ENCODE measurements at regions not wholly inside any gene's neighbourhood (a gene's known extent, or its start where the extent isn't known, plus 50 kb on each side); places are given as distances from the start of the nearest gene placed in this dataset.
"Not testable (repeated sequence)": the region's sequence is repeated elsewhere in the genome, so short reads cannot be mapped to it uniquely, and the experiment has no call there.

- no peak overlapping the region for H3K4me3 Mint-ChIP-seq
- H3K36me3 Mint-ChIP-seq (ENCODE audit: low read depth), result no peaks in the 10 kb centered on the region
- no peaks in the 10 kb centered on the region for H3K9me3 Mint-ChIP-seq
- no peaks in the 10 kb centered on the region for H3K4me1 Mint-ChIP-seq (ENCODE audit: low read depth)
- no peaks in the 10 kb centered on the region for H3K27me3 Mint-ChIP-seq (ENCODE audit: low read depth)
- H3K27ac Mint-ChIP-seq, result no peak overlapping the region
- no peak for DNase-seq (ENCODE audit: low spot score)
These were observed 162.7 kb downstream of the PLCE1 start for GRCh38 chr10:94156453-94156852.

GRCh38 chr10:94165158-94165611, 171.5 kb downstream of the PLCE1 start:
- H3K27ac Mint-ChIP-seq; H3K4me3 Mint-ChIP-seq; H3K27me3 Mint-ChIP-seq (ENCODE audit: low read depth); DNase-seq (ENCODE audit: low spot score); H3K4me1 Mint-ChIP-seq (ENCODE audit: low read depth); H3K9me3 Mint-ChIP-seq; H3K36me3 Mint-ChIP-seq (ENCODE audit: low read depth): not testable (repeated sequence)

GRCh38 chr10:94172332-94172731, 178.6 kb downstream of the PLCE1 start:
- Mint-ChIP-seq H3K36me3 (ENCODE audit: low read depth) (no peaks in the 10 kb centered on the region), H3K27ac (no peak overlapping the region), H3K27me3 (ENCODE audit: low read depth) (no peaks in the 10 kb centered on the region), H3K9me3 (no peaks in the 10 kb centered on the region), H3K4me3 (no peak overlapping the region), H3K4me1 (ENCODE audit: low read depth) (no peaks in the 10 kb centered on the region)
- no peak for DNase-seq (ENCODE audit: low spot score)

GRCh38 chr10:94173594-94173993, 179.9 kb downstream of the PLCE1 start:
- no peak overlapping the region for H3K27ac Mint-ChIP-seq
- no peaks in the 10 kb centered on the region for H3K4me1 Mint-ChIP-seq (ENCODE audit: low read depth)
- H3K36me3 Mint-ChIP-seq (ENCODE audit: low read depth), result no peaks in the 10 kb centered on the region
- H3K4me3 Mint-ChIP-seq, result no peak overlapping the region
- H3K9me3 Mint-ChIP-seq, result no peaks in the 10 kb centered on the region
- no peaks in the 10 kb centered on the region for H3K27me3 Mint-ChIP-seq (ENCODE audit: low read depth)
- DNase-seq (ENCODE audit: low spot score), result no peak

- H3K9me3 Mint-ChIP-seq, result no peaks in the 10 kb centered on the region
- no peak overlapping the region for H3K4me3 Mint-ChIP-seq
- no peaks in the 10 kb centered on the region for H3K27me3 Mint-ChIP-seq (ENCODE audit: low read depth)
- no peaks in the 10 kb centered on the region for H3K4me1 Mint-ChIP-seq (ENCODE audit: low read depth)
- no peaks in the 10 kb centered on the region for H3K36me3 Mint-ChIP-seq (ENCODE audit: low read depth)
- no peak for DNase-seq (ENCODE audit: low spot score)
- no peak overlapping the region for H3K27ac Mint-ChIP-seq
These were observed 181.1 kb downstream of the PLCE1 start for GRCh38 chr10:94174838-94175237.

GRCh38 chr10:94178475-94179253, 184.1 kb downstream of the NOC3L start:
- Mint-ChIP-seq H3K4me3 (no peak overlapping the region), H3K27me3 (ENCODE audit: low read depth) (no peaks in the 10 kb centered on the region), H3K27ac (no peak overlapping the region), H3K36me3 (ENCODE audit: low read depth) (no peaks in the 10 kb centered on the region), H3K9me3 (no peaks in the 10 kb centered on the region), H3K4me1 (ENCODE audit: low read depth) (no peaks in the 10 kb centered on the region)
- no peak for DNase-seq (ENCODE audit: low spot score)

GRCh38 chr10:94180576-94180975, 182.2 kb downstream of the NOC3L start:
- H3K4me3 Mint-ChIP-seq, result no peak overlapping the region
- no peaks in the 10 kb centered on the region for H3K4me1 Mint-ChIP-seq (ENCODE audit: low read depth)
- no peaks in the 10 kb centered on the region for H3K27me3 Mint-ChIP-seq (ENCODE audit: low read depth)
- no peak overlapping the region for H3K27ac Mint-ChIP-seq
- DNase-seq (ENCODE audit: low spot score), result no peak
- no peaks in the 10 kb centered on the region for H3K9me3 Mint-ChIP-seq
- H3K36me3 Mint-ChIP-seq (ENCODE audit: low read depth), result no peaks in the 10 kb centered on the region

GRCh38 chr10:94183666-94184264, 179.0 kb downstream of the NOC3L start:
- Mint-ChIP-seq H3K4me1 (ENCODE audit: low read depth) (no peaks in the 10 kb centered on the region), H3K36me3 (ENCODE audit: low read depth) (no peaks in the 10 kb centered on the region), H3K27ac (no peak overlapping the region), H3K27me3 (ENCODE audit: low read depth) (no peaks in the 10 kb centered on the region), H3K4me3 (no peak overlapping the region), H3K9me3 (no peaks in the 10 kb centered on the region)
- peak; percentile 5 for DNase-seq (ENCODE audit: low spot score)

GRCh38 chr10:94186722-94187121, 176.0 kb downstream of the NOC3L start:
- H3K4me3 Mint-ChIP-seq, result no peak overlapping the region
- H3K27ac Mint-ChIP-seq, result no peak overlapping the region
- no peaks in the 10 kb centered on the region for H3K9me3 Mint-ChIP-seq
- no peaks in the 10 kb centered on the region for H3K4me1 Mint-ChIP-seq (ENCODE audit: low read depth)
- no peak for DNase-seq (ENCODE audit: low spot score)
- H3K36me3 Mint-ChIP-seq (ENCODE audit: low read depth), result no peaks in the 10 kb centered on the region
- no peaks in the 10 kb centered on the region for H3K27me3 Mint-ChIP-seq (ENCODE audit: low read depth)

- Mint-ChIP-seq H3K4me1 (ENCODE audit: low read depth) (no peaks in the 10 kb centered on the region), H3K27me3 (ENCODE audit: low read depth) (peaks cover 5% of the 10 kb centered on the region), H3K9me3 (no peaks in the 10 kb centered on the region), H3K36me3 (ENCODE audit: low read depth) (no peaks in the 10 kb centered on the region), H3K4me3 (no peak overlapping the region), H3K27ac (no peak overlapping the region)
- no peak for DNase-seq (ENCODE audit: low spot score)
These were observed 170.4 kb downstream of the NOC3L start for GRCh38 chr10:94192333-94192732.

- no peak overlapping the region for H3K4me3 Mint-ChIP-seq
- DNase-seq (ENCODE audit: low spot score), result no peak
- no peak overlapping the region for H3K27ac Mint-ChIP-seq
- no peaks in the 10 kb centered on the region for H3K9me3 Mint-ChIP-seq
- H3K36me3 Mint-ChIP-seq (ENCODE audit: low read depth), result no peaks in the 10 kb centered on the region
- H3K27me3 Mint-ChIP-seq (ENCODE audit: low read depth), result peaks cover 5% of the 10 kb centered on the region
- no peaks in the 10 kb centered on the region for H3K4me1 Mint-ChIP-seq (ENCODE audit: low read depth)
These were observed 169.8 kb downstream of the NOC3L start for GRCh38 chr10:94192974-94193373.

- Mint-ChIP-seq H3K9me3 (no peaks in the 10 kb centered on the region), H3K4me1 (ENCODE audit: low read depth) (no peaks in the 10 kb centered on the region), H3K4me3 (no peak overlapping the region), H3K36me3 (ENCODE audit: low read depth) (no peaks in the 10 kb centered on the region), H3K27me3 (ENCODE audit: low read depth) (peaks cover 7% of the 10 kb centered on the region), H3K27ac (no peak overlapping the region)
- no peak for DNase-seq (ENCODE audit: low spot score)
These were observed 169.2 kb downstream of the NOC3L start for GRCh38 chr10:94193466-94193924.

- no peak for DNase-seq (ENCODE audit: low spot score)
- H3K9me3 Mint-ChIP-seq, result no peaks in the 10 kb centered on the region
- peaks cover 7% of the 10 kb centered on the region for H3K27me3 Mint-ChIP-seq (ENCODE audit: low read depth)
- no peak overlapping the region for H3K27ac Mint-ChIP-seq
- H3K4me1 Mint-ChIP-seq (ENCODE audit: low read depth), result no peaks in the 10 kb centered on the region
- H3K36me3 Mint-ChIP-seq (ENCODE audit: low read depth), result no peaks in the 10 kb centered on the region
- H3K4me3 Mint-ChIP-seq, result no peak overlapping the region
These were observed 168.5 kb downstream of the NOC3L start for GRCh38 chr10:94194256-94194655.

- Mint-ChIP-seq H3K27ac (no peak overlapping the region), H3K4me3 (no peak overlapping the region), H3K36me3 (ENCODE audit: low read depth) (no peaks in the 10 kb centered on the region), H3K9me3 (no peaks in the 10 kb centered on the region), H3K4me1 (ENCODE audit: low read depth) (no peaks in the 10 kb centered on the region), H3K27me3 (ENCODE audit: low read depth) (peaks cover 7% of the 10 kb centered on the region)
- DNase-seq (ENCODE audit: low spot score), result no peak
These were observed 165.5 kb downstream of the NOC3L start for GRCh38 chr10:94197241-94197640.

All from T-helper 2 cell treated with Interferon-gamma antibody and Interleukin-4, amounts not matched to agents 5 μg/mL and 100 μg/mL, for 36 hours (primary cell).